OCI-LY3 (cell line): ENCODE measurements at regions not wholly inside any gene's neighbourhood (a gene's known extent, or its start where the extent isn't known, plus 50 kb on each side); places are given as distances from the start of the nearest gene placed in this dataset.

Experiments used
- EZH2phosphoT487 ChIP-seq: fragments of 200-600 bp; shearing (Covaris generic); IDR thresholded peaks from 2 replicates; pipeline ENCODE4 v1.6.1; 2018; ENCODE audit warnings: antibody characterized with exemption, mixed run types, low read depth
- TF ChIP-seq, protein P1 (sequence below): fragments of 200-600, 300-600 bp; sonication (generic); IDR thresholded peaks from 2 replicates; pipeline ENCODE4 v1.5.1; 2014; ENCODE audit warnings: antibody characterized with exemption, low read length, low read depth

DNA sequence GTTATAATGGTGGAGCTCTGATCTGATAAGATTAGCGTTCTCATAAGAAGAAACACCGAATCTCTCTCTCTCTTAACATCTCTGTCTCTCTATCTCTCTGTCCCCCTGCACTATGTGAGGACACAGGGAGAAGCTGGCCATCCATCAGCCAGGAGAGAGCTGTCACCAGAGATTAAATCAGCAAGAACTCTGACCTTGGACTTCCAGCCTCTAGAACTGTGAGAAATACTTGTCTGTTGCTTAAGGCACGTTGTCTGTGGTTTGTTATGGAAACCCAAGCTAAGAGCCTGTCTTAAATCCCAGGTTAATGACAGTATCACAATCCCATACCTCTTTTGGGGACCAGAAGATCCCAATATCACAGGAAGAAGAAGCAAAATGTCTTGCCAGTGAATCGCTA lies 132.0 kb upstream of the AKR1E2 start:
- TF ChIP-seq, protein P1, sequence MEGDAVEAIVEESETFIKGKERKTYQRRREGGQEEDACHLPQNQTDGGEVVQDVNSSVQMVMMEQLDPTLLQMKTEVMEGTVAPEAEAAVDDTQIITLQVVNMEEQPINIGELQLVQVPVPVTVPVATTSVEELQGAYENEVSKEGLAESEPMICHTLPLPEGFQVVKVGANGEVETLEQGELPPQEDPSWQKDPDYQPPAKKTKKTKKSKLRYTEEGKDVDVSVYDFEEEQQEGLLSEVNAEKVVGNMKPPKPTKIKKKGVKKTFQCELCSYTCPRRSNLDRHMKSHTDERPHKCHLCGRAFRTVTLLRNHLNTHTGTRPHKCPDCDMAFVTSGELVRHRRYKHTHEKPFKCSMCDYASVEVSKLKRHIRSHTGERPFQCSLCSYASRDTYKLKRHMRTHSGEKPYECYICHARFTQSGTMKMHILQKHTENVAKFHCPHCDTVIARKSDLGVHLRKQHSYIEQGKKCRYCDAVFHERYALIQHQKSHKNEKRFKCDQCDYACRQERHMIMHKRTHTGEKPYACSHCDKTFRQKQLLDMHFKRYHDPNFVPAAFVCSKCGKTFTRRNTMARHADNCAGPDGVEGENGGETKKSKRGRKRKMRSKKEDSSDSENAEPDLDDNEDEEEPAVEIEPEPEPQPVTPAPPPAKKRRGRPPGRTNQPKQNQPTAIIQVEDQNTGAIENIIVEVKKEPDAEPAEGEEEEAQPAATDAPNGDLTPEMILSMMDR: no peak
- no peak for TF ChIP-seq EZH2phosphoT487
